ENCODE measurements at regions not wholly inside any gene's neighbourhood (a gene's known extent, or its start where the extent isn't known, plus 50 kb on each side); places are given as distances from the start of the nearest gene placed in this dataset.

GRCh38 chr13:79780240-79780639 is 299.3 kb downstream of the NDFIP2 start:
- no peak for TF ChIP-seq EP300 (IDR thresholded peaks at IDR 0.05)
- TF ChIP-seq CTCF (IDR thresholded peaks at IDR 0.05) = no peak

Measured in ovary (tissue), 3 donors.